EL (cell line): ENCODE measurements at regions not wholly inside any gene's neighbourhood (a gene's known extent, or its start where the extent isn't known, plus 50 kb on each side); places are given as distances from the start of the nearest gene placed in this dataset.
"Not testable (repeated sequence)": the region's sequence is repeated elsewhere in the genome, so short reads cannot be mapped to it uniquely, and the experiment has no call there.

ENCODE experiments used
- DNase-seq: peaks from one replicate; pipeline ENCODE4 v3.0.0-alpha.2; 2016

DNA sequence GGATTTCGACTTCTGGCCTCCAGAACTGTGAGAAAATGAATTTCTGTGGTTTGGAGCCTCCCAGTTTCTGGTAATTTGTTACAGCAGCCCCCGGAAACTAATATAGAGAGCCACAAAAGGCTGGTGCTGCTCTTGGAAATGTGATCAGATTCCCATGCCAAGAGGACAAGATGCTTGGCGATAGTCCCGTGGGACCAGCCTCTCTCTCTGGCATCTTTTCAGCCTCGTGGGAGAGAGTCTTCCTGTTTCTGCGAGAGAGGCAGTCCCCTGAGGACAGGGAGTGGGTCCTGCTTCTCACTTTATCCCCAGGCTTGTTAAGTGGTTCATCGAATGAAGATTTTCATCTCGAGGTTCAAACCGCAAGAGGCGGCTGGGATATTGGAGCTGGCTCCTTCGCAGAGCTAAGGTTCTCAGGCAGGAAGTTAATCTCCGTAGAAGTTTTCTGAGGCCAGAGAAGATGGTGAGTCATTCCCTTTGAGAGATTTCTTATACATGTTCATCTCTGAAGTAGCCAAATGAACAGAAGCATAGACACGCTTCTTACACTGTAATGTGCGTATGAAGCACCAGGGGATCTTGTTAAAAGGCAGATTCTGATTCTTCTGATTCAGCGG is 211.6 kb upstream of the SDK2 start:
- DNase-seq = no peak

DNA sequence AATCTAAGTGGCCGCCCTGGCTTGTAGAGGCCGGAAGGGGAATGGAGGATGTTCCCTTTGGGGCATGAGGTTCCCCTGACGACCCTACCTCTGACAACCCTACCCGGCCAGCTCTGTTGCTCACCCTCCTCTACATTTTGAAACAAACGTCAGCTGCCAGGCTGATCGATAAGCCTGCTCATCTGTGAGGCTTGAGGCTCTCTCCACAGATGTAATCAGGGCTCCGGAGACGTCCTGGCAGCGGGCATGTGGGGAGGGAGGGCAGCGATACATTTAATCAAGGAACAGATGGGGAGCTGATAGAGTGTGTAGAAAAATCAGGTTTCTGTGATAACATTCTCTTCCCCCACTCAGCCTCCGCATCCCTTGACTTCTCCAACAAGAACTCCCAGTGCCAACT is 212.3 kb upstream of the SDK2 start:
- DNase-seq = no peak

DNA sequence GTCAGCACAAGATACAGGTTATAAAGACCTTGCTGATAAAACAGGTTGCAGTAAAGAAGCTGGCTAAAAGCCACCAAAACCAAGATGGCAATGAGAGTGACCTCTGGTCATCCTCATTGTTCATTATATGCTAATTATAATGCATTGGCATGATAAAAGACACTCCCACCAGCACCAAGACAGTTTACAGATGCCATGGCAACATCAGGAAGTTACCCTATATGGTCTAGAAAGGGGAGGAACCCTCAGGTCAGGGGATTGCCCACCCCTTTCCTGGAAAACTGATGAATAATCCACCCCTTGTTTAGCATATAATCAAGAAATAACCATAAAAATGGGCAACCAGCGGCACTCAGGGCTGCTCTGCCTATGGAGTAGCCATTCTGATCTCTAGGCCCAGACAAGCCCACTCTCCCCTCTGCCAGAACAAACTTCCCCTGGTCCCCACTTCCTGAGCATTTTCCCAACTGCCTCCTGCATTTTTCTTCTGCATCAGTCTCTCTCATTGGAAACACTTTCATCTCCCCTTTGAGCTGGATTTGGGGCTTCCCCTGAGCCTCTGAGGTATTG is 215.3 kb upstream of the SDK2 start:
- DNase-seq = not testable (repeated sequence)

DNA sequence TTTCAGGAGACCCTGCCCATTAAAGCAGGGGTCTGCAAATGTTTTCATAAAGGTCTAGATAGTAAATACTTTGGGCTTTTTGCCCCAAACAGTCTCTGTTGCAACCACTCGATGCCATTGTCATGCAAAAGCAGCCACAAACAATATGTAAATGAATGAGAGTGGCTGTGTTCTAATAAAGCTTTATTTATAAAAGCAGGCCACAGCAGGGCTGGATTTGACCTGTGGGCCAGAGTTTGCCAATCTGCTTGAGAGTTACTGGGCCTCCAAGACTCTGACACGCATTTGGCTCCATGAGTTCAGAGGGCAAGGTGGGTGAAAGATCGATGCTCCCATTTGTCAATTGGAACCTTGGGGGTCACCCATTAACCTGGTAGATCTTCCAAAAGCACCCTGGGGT is 217.3 kb upstream of the SDK2 start:
- no peak for DNase-seq

DNA sequence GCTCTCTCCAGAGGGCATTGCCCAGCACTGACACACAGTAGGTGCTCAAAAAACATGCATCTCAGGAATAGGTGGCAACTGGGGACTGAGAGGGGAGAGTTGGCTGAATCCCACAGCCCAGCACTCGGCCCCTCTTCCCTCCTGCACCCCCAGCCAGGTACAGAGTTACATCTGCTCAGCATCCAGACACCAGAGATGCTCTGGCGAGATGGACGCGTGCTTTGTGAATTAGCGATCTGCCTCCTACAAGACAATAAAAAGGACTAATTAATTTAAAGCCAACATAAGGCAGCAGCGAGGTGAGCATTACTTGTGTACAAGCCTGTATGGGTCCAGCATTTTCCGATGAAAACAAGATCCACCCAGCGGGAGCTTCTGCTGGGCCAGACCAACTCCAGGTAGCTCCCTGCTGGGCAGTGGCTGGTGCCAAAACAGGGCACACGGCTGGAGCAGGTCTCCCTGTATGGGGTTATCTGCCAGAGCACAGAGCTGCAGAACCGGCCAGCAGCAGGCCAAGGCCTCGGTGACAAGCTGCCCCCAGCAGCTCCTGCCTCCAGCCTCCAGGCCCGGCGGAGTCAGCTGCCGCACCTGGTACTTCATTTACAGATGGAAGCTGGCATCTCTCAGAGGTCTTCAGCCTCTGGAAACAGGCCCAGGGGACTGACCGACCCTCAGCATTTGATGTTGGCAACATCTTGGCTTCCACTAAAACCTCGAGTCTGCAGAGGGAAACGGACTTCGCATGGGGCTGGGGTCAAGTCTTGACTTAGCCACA is 219.7 kb upstream of the SDK2 start:
- DNase-seq = no peak

DNA sequence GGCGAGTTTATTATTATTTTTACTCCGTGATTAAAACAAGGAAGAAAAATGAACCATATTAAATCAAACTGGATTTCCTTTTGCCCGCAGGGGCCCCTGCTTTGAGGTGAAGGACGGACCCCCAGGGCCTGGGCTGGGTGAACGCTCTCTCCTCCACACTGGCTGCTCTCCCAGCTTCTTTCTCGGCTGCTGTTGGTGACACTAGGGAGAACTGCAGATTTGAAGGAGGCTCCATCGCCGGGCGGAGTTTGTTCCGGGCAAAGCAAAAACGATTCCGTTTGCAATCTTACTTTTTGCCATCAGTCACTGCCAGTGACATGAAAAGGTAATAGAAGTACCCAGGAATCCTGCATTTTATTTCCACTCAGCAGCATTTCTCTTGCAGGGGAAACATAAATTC is 221.6 kb upstream of the SDK2 start:
- no peak for DNase-seq

DNA sequence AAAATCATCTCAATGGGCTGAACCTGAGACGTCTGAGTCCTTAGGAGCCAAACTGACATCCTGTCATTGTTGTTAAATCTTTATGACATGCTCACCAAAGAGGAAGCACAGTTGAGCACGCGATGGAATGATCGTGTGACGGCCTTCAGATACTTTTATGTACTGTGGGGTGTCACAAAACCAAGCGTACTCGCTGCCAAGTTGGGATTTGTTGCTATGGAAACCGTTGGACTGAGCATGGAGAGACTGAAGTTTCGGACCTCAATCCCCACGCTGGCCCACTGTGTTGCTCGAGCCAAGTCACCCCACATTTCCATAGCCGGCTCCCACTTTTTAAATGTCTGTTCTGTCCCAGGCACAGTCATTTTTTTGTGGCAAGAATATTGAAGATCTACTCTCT is 222.8 kb upstream of the SDK2 start:
- no peak for DNase-seq

- DNase-seq = no peak
Measured at GRCh38 chr17:73870068-73870467, 225.8 kb upstream of the SDK2 start.

- DNase-seq = no peak
Measured at GRCh38 chr17:73870473-73870872, 226.2 kb upstream of the SDK2 start.

- no peak for DNase-seq
Measured at GRCh38 chr17:73872816-73873215, 228.6 kb upstream of the SDK2 start.

GRCh38 chr17:73874008-73874720 is 229.9 kb upstream of the SDK2 start:
- DNase-seq = no peak

DNA sequence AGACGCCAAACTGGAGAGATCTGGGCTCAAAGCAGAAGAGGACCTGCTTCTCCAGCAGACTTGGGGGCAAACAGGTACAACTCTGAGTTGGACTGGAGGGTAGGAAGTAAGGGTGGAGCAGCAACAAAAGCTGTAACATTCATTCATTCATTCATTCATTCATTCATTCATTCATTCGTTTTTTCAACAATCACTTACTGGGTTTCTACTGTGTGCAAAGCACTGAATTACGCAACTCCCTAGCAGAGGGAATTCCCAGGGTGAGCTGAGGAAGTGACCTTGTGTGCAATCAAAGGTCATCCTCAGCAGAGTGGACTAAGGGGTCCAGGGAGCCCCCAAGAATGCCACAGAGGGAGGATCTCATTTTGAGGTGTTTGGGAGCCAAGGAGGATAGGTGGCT is 231.1 kb upstream of the SDK2 start:
- no peak for DNase-seq

DNA sequence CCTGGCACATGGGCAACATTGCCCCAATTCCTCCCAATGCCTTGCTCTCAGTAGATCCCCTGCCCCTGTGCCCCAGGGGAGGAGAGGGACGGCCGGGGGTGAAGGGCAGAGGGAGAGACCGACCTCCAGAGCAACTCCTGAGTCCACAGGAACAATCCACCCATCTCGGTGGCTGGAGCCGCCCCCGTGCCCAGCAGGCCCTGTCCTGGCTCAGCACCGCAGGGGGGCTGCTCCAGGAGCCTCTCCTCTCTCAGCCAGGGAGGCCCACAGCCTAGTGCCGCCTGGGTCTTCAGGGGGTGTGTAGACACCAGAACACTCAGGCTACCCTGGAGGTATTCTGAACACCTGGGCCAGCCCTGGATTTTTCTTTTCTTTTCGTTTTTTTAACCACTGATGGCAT is 233.7 kb upstream of the SDK2 start:
- no peak for DNase-seq

DNA sequence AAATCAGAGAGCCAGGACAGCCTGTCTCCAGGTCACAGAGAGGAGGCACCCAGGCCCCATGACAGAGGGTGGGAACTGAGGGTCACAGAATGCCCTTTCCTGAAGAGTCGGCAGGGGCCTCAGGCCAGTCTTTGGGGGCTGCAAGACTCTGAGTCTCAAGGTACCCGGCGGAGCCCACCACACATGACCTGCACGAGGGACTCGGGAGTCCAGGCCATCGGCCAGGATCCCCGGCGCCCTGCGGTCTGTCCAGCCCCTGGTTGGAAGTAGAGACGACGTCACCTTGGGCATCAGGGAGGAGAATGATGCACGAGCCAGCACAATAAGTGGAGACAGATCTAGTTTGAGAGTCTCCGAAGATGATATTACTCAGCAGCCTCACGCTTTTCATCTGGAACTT is 234.7 kb upstream of the SDK2 start:
- DNase-seq = no peak

GRCh38 chr17:73879987-73880386 is 235.7 kb upstream of the SDK2 start:
- no peak for DNase-seq

DNA sequence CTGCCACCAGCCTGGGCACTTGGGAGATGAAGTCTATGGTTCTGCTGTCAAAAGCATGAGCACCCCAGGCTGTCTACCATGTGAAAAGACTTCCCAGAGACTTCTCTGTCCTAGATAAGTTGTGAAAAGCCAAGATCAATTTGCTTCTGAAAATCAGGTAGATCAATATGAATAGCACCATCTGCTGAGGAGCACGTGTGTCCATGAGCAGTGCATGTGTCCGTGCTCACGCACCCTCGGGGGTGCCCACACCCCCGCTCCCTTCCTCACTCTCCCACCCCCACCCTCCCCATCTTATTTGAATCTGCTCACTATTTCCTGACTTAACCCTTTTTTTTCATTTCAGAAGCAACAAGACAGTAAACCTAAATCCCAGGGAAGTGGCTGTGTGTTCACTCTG is 238.3 kb upstream of the SDK2 start:
- no peak for DNase-seq

GRCh38 chr17:73883175-73883574 is 238.9 kb upstream of the SDK2 start:
- DNase-seq = no peak

- no peak for DNase-seq
Measured at GRCh38 chr17:73887739-73888138, 243.5 kb upstream of the SDK2 start.

- no peak for DNase-seq
Measured at GRCh38 chr17:73888862-73889261, 244.6 kb upstream of the SDK2 start.

GRCh38 chr17:73889439-73889838 is 245.2 kb upstream of the SDK2 start:
- DNase-seq = no peak

- no peak for DNase-seq
Measured at GRCh38 chr17:73890831-73891405, 246.7 kb upstream of the SDK2 start.

DNA sequence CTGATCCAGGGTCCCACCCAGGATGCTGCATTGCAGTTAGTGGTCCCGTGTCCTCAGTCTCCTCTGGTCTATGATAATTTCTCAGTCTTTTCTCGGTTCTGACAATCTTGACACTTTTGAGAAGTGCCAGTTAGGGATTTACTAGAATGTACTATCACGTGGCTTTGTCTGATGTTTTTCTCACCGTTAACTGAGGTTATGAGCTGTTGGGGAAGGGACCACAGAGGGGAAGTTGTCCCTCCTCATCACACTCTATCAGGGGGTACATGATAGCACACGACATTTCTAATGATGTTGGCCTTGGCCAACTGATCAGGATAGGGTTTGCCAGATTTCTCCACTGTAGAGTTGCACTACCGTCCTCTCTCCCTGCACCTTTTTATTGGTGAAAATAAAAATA is 250.9 kb upstream of the SDK2 start:
- DNase-seq = no peak

GRCh38 chr17:73896966-73897365 is 252.7 kb upstream of the SDK2 start:
- DNase-seq = no peak

DNA sequence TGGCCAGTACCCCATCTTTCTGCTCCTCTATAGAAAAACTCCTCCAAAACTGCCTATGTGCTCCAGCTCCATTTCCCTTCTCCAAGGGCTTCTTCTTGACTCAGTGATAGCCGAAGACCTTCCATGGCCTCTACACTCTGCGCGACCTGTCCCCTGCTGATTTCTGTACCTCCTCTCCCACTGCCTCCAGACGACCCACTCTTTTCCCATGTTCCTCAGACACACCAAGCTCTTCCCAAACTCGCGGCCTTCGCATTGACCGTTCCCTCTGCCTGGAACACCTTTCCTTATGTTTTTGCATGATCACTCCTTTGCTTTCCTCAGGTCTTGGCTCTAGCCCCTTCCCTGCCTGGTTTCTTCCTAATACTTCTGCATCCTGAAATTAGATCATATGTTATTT is 255.6 kb upstream of the SDK2 start:
- DNase-seq = no peak
